ENCODE measurements at regions not wholly inside any gene's neighbourhood (a gene's known extent, or its start where the extent isn't known, plus 50 kb on each side); places are given as distances from the start of the nearest gene placed in this dataset.

GRCh38 chr21:15170614-15171013, 105.8 kb upstream of the NRIP1 start:
- Histone ChIP-seq H2AK9ac (replicated peaks; ENCODE audit: low read depth, low read length, poor library complexity) (no peak overlapping the region), H2AFZ (replicated peaks; ENCODE audit: low read length, poor library complexity) (no peak overlapping the region), H3K18ac (ENCODE audit: low read depth, low read length) (no peak overlapping the region), H2BK15ac (ENCODE audit: low read depth, low read length) (no peak overlapping the region), H3K9me3 (ENCODE audit: control insufficient read depth, insufficient read depth, low read length) (no peaks in the 10 kb centered on the region), H3K4me2 (ENCODE audit: low read depth, low read length) (no peak overlapping the region), H2BK20ac (ENCODE audit: low read depth, low read length) (no peak overlapping the region), H4K20me1 (ENCODE audit: insufficient read depth, low read length) (no peaks in the 10 kb centered on the region), H3K56ac (ENCODE audit: extremely low read depth, insufficient read depth, low read length) (no peak overlapping the region), H3K79me1 (ENCODE audit: low read depth in 1 of 2, low read length in 2 of 2) (no peaks in the 10 kb centered on the region), H3K36me3 (ENCODE audit: control insufficient read depth, insufficient read depth, low read length) (no peaks in the 10 kb centered on the region), H3K14ac (replicated peaks; ENCODE audit: low read depth, low read length) (no peak overlapping the region), H2BK120ac (ENCODE audit: low read depth, low read length) (no peak overlapping the region), H3K27me3 (ENCODE audit: control insufficient read depth, insufficient read depth, low read length) (no peaks in the 10 kb centered on the region), H2BK5ac (ENCODE audit: low read depth, low read length, poor library complexity, severe bottlenecking) (no peak overlapping the region), H4K91ac (ENCODE audit: insufficient read depth, low read depth, low read length) (no peak overlapping the region), H3K9ac (ENCODE audit: low read depth, low read length) (no peak overlapping the region), H2AK5ac (ENCODE audit: low read depth, low read length) (no peak overlapping the region), H3K4ac (ENCODE audit: low read depth, low read length) (no peak overlapping the region), H3K4me3 (ENCODE audit: insufficient read depth, low read depth, low read length) (no peak overlapping the region), H3K9me1 (ENCODE audit: insufficient read depth, low read length) (no peaks in the 10 kb centered on the region), H3K4me1 (ENCODE audit: control insufficient read depth, insufficient read depth, low read length) (no peaks in the 10 kb centered on the region), H3K27ac (ENCODE audit: insufficient read depth, low read length) (no peak overlapping the region), H4K8ac (ENCODE audit: low read depth in 2 of 2, low read length in 2 of 2) (no peak overlapping the region), H4K5ac (ENCODE audit: low read depth, low read length) (no peak overlapping the region), H3K23ac (ENCODE audit: low read depth, low read length) (no peak overlapping the region)
- POLR2A ChIA-PET (ENCODE audit: unreplicated experiment): no interaction called here
- intact Hi-C loops (cut with micrococcal nuclease) (no loop called here), in situ Hi-C loops (cut with MboI; ENCODE audit: low sequenced_read_pairs) (no loop called here), dilution Hi-C loops (cut with HindIII; ENCODE audit: low sequenced_read_pairs, unreplicated experiment) (no loop called here)
- CTCF ChIA-PET: no interaction called here
- TF ChIP-seq FOS (IDR thresholded peaks at IDR 0.05; ENCODE audit: low read depth, low read length) (no peak), MXI1 (IDR thresholded peaks at IDR 0.05; ENCODE audit: borderline replicate concordance, low read depth, low read length) (no peak), RAD21 (IDR thresholded peaks at IDR 0.05; ENCODE audit: low read length) (no peak), SMC3 (IDR thresholded peaks at IDR 0.05; ENCODE audit: low read depth, low read length) (no peak), USF2 (IDR thresholded peaks at IDR 0.05; ENCODE audit: low read depth, low read length) (no peak), POLR2A (IDR thresholded peaks at IDR 0.05; ENCODE audit: low read depth, low read length) (no peak), CHD1 (IDR thresholded peaks at IDR 0.05; ENCODE audit: low read depth, low read length) (no peak), BHLHE40 (IDR thresholded peaks at IDR 0.05; ENCODE audit: low read depth, low read length) (no peak), ELK1 (IDR thresholded peaks at IDR 0.05; ENCODE audit: borderline replicate concordance, low read depth, low read length) (no peak)
- BruUV-seq (replicated peaks): no TSS peak
- no peak for ATAC-seq (ENCODE audit: low read depth)
- WGBS, 2 experiments (ENCODE audit: extremely low coverage in 2 of 2, insufficient read length in 1 of 2): no CpG with 5 or more reads among the region's 2 CpGs
- DNase-seq: no peak

Data from IMR-90 (cell line).